ENCODE measurements at regions not wholly inside any gene's neighbourhood (a gene's known extent, or its start where the extent isn't known, plus 50 kb on each side); places are given as distances from the start of the nearest gene placed in this dataset.

- TF ChIP-seq CTCF (IDR thresholded peaks at IDR 0.05) (no peak), POLR2A (IDR thresholded peaks at IDR 0.05) (no peak)
Measured at GRCh38 chr4:7134737-7135388, 57.5 kb upstream of the SORCS2 start.
